H1 (cell line): ENCODE measurements at regions not wholly inside any gene's neighbourhood (a gene's known extent, or its start where the extent isn't known, plus 50 kb on each side); places are given as distances from the start of the nearest gene placed in this dataset.

Experiments used
- CHD2 ChIP-seq: IDR thresholded peaks from 2 replicates; pipeline ENCODE4 v1.6.1; 2012; ENCODE audit warnings: low read length, improper control_type of control experiment
- E2F6 ChIP-seq: IDR thresholded peaks from 2 replicates; pipeline ENCODE4 v1.6.1; 2012; ENCODE audit warnings: inconsistent platforms
- EGR1 ChIP-seq: IDR thresholded peaks from 2 replicates; pipeline ENCODE4 v1.6.1; 2011; ENCODE audit warnings: low read depth, low read length, borderline replicate concordance
- KDM1A ChIP-seq: fragments of 200-600, 300-600 bp; sonication (generic); IDR thresholded peaks from 2 replicates; pipeline ENCODE4 v1.7.1; 2016; ENCODE audit warnings: mild to moderate bottlenecking, low read length, borderline replicate concordance
- MAFK ChIP-seq: IDR thresholded peaks from 2 replicates; pipeline ENCODE4 v1.6.1; 2012; ENCODE audit warnings: low read depth, mild to moderate bottlenecking, improper control_type of control experiment, low read length
- MAX ChIP-seq: IDR thresholded peaks from 2 replicates; pipeline ENCODE4 v1.6.1; 2012; ENCODE audit warnings: inconsistent platforms
- SIRT6 ChIP-seq: IDR thresholded peaks from one replicate; pipeline ENCODE4 v1.7.1; 2012; ENCODE audit warnings: low read length, inconsistent platforms

GRCh38 chr12:17478908-17479673, 610.9 kb downstream of the RERGL start (continued):
- no peak for TF ChIP-seq MAX
- no peak for TF ChIP-seq SIRT6
- no peak for TF ChIP-seq EGR1
- no peak for TF ChIP-seq MAFK
- no peak for TF ChIP-seq KDM1A
- TF ChIP-seq CHD2 = no peak
- TF ChIP-seq E2F6 = no peak
